HG03045 (cell line): ENCODE measurements at regions not wholly inside any gene's neighbourhood (a gene's known extent, or its start where the extent isn't known, plus 50 kb on each side); places are given as distances from the start of the nearest gene placed in this dataset.

Experiments
- ATAC-seq: cut with Tn5 transposase; IDR thresholded peaks from one replicate; pipeline ENCODE4 v1.9.1; 2021; ENCODE audit warnings: mild to moderate bottlenecking, moderate library complexity; ENCODE audit not compliant: unreplicated experiment

DNA sequence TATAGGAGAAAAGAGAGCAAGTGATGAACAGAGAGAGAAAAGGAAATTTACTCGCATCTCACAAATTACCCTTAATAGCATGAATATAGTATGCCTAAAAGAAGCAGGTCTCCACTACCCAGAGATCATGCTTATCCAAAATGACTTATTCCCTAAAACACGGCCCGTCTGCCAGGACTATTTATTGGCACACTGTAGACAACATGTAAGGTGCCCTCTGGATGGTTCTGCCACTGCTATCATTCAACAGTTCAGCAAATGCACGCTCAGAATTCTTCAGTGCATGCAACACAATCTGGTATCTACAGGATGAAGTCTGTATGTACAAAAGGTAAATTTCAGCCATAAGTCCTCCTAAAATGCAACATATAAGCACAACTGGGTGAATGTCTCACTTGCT, 465.8 kb downstream of the SHQ1 start:
- no peak for ATAC-seq

- ATAC-seq = no peak
Measured at GRCh38 chr3:72381584-72381983, 466.7 kb downstream of the SHQ1 start.

GRCh38 chr3:72380711-72381493, 467.3 kb downstream of the SHQ1 start:
- ATAC-seq = no peak

DNA sequence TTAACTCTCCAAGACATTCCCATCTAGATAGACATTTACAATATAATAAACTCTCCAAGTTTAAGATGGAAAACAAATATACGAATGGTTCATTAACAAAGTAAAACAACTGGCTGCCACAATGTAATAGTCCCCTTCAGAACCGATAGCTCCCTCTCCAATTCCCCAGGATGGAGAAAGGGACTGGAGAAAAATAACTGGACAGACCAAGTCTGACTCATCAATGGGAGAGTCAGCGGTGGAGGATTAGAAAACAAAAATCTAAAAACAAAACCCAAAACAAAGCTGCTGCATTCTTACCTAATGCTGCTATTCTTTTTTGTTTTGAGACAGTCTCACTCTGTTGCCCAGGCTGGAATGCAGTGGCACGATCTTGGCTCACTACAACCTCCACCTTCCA, 468.1 kb downstream of the SHQ1 start:
- ATAC-seq = no peak

- no peak for ATAC-seq
Measured at GRCh38 chr3:72379500-72380187, 468.6 kb downstream of the SHQ1 start.

DNA sequence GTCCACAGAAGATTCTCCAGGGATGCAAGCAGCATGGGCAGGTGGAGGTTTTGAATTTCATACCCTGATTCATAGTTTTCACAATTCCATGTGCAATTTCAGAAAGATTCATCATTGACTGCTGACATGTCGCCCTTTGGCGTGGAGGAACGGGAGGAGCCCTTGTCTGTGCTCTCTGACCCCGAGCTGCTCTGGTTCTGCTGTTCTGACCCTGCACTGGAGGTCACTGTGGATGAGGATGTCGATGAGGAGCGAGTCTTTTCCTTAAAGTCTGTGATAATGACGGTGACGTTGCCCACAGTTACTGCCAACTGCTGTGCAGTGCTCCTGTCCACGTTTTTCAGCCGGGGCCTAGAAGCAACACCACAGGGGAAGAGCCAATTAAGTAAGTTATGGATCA, 470.0 kb downstream of the SHQ1 start:
- ATAC-seq = no peak

- ATAC-seq = no peak
Measured at GRCh38 chr3:72376956-72377710, 471.1 kb downstream of the SHQ1 start.

DNA sequence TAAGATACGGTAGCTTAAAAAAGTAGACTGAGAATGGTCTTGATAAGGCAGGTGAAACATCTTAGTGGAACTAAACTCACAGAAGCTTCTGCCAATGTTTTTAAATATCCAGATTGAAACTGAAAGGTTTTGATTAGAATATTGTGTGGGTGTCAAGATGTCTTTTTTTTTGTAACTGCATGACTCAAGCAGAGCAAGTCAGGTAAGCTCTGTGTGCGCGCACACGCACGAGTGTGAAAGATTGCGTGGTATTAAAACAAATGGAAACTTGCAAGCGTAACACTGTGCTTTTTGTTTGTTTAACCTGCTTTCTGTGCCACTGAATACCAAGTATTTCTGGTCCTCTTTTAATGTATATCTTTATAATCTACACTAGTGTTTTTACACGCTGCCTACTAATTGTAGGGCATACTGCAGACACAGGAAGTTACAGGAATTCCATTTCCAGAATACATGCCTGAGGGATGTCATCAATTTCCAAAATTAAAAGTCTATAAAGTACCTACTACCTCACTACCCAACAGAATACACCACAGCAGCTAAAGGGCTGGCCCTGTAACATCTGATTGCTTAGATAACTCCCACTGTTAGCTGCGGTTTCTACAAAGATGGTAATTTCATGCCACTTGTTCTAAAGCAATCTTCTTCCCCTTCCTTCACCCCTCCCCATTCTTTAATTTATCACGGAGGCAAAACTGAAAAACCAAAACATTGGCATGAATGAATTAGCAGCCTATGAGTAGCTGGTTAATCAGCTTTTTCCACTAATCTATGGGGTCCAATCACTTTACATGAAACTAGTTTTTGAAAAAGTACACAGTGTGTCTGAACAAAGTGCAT, 472.8 kb downstream of the SHQ1 start:
- ATAC-seq = no peak

GRCh38 chr3:72373139-72373538, 475.1 kb downstream of the SHQ1 start:
- no peak for ATAC-seq

DNA sequence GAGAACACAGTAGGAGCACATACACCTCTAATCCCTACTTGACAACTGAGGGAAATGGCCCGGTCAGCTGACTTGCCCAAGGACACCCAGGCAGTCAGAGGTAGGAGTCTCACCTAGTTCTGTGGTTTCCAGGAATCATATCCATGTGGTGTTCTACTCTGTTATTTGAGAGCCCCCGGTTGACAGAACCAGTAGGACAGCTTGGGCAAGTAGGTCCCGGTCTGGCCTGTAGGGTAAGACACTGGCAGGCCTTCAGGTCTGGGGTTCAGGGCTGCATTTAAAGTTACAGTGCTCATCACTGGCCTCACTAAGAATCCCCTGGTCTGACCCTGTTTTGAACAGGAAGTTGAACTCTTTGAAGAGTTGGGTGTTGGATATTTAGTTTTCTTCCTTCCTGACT, 476.1 kb downstream of the SHQ1 start:
- ATAC-seq = no peak

- ATAC-seq = no peak
Measured at GRCh38 chr3:72371431-72371830, 476.8 kb downstream of the SHQ1 start.

GRCh38 chr3:72370947-72371346, 477.3 kb downstream of the SHQ1 start:
- ATAC-seq = no peak

DNA sequence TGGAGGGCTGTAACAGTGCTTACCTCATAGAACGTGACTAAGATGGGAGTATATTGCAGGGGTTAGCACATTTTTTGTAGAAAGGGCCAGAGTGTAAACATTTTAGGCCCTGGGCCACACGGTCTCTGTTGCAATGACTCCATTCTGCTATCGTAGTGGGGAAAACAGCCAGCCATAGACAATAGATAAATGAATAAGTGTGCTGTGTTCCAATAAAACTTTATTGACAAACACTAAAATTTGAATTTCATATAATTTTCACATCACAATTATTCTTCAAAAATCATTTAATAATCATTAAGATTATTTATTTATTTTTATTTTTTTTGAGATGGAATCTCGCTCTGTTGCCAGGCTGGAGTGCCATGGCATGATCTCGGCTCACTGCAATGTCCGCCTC, 478.6 kb downstream of the SHQ1 start:
- no peak for ATAC-seq

DNA sequence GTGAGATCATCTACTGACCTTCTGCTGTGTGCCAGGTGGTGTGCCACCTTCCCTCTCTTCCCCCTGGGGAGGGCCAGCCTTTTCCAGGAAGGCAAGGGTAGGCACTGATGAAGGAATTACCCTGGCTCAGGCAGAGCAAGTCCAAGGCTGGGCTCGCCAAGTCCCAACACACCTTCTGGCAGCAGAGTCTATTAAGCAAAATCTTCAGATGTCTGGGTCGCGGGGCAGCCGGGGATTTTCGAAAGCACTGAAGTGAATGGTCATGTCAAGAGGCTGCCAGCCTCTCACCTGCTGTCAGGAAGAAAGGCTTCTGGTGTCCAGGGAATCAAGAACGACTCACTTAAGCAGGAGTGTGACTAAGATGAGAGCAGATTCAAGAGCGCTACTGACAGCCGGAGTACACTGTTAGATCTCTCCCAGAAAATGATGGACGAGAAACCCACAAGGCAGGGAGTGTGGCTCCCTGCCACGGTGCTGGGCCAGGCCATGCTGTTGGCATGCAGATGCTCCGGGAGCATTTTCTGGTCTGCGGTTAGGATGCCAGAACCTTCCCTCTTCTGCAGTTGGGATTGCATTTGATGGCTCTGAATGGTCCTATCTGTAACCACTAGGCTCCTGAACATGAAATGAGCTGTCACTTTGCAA, 479.8 kb downstream of the SHQ1 start:
- no peak for ATAC-seq

DNA sequence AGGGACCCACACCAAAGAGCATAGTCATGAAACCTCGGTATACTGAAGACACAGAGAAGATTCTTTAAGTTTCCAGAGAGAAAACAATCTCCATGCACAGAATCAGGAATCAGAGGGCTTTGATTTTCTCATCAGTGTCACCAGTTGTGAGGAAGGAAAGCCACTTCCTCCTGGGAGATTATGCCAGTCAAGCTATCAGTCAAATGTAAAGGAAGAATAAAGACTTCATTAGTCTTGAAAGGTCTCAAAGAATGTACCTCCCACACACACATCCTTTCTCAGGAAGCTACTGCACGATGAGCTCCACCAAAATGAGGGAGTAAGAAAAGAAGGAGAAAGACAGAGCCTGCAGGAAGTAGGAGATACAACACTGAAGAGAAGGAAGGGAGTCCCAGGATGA, 486.3 kb downstream of the SHQ1 start:
- no peak for ATAC-seq

DNA sequence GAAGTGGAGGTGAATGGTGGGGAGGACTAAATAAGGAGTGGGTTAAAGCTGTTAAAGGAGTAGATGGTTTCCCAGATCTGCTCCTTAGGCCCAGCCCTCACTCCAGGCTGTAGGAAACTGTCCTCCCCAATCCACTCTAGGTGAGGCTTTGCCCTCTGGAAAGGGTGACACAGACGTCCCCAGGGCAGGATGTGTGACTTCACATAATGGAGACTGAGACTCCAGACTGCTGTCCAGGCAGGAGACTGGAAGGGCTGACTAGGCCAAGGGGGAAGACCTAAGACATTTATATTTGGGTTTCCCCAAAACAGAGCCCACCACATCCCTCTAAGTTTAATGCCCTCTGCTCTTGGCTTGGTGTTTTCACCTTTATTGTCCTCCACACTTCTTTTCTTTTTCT, 488.5 kb downstream of the SHQ1 start:
- no peak for ATAC-seq

DNA sequence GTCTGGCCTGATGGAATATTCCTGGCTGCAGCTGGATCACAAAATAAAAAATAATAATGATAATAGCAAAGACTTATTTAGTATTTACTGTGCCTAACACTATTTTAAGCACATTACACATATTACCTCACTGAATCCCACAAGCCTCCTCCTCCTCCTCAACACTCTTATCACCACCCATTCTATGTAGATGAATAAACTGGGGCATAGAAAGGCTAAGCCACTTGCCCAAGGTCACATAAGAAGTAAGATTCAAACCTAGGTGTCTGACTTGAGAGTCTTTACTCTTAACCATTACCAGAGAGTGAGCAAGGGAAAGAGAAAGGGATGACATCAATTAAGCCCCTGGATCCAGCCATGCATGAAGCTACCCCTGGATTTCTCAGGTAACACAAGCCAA, 493.1 kb downstream of the SHQ1 start:
- ATAC-seq = no peak

DNA sequence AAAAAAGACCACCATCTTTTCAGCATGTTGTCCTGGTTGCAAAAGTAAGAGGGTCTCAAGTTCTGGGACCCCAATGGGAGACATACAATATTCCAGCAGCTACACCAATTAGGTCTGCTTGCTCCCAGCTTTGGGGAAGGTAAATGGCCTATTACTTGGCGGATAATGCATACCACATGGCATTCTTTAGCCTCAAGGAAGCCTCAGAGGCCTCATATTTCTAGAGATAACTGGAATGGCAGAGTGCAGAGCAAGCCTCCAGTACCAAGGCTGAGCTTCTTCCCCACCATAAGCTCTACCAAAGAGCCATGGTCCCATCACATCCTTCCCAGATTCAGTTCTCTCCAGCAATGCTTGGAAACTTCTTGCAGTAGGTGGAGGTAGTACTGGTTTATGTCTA, 493.8 kb downstream of the SHQ1 start:
- no peak for ATAC-seq

DNA sequence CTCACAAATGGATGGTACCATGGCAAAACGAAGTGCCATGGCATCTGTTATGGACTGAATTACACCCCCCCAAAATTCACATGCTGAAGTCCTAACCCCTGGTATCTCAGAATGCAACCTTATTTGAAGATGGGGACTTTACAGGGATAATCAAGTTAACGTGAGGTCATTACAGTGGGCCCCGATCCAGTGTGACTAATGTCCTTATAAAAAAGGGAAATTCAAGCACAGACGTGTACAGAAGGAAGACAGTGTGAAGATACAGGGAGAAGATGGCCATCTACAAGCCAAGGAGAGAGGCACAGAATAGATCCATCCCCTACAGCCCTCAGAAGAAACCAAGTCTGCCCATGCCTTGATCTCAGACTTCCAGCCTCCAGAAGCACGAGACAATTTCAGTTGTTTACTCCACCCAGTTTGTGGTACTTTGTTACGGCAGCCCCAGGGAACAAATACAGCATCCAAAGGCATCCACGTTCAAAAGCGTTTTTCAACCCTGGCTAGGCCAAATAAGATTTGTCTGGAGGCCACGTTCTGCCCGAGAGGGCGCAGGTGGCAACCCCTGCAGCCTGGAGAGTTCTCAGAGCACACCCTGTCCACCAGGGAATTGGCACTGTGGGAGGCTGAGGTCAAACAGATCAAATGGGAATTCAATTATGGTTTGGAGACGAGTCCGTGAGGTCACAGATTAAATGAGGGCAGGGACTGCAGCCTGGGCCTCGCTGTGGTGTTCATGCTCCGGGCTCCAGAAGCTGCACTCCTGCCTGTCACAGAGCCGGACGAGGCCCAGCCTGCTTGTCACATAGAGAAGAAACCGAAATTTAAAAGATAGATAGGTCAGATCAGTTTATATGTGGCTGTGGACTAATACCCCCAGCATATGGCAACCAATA, 494.8 kb downstream of the SHQ1 start:
- no peak for ATAC-seq

- ATAC-seq = no peak
Measured at GRCh38 chr3:72352176-72352575, 496.1 kb downstream of the SHQ1 start.
